WTC11 (cell line): ENCODE measurements at regions not wholly inside any gene's neighbourhood (a gene's known extent, or its start where the extent isn't known, plus 50 kb on each side); places are given as distances from the start of the nearest gene placed in this dataset.
A peak's percentile ranks its signal among the peaks of the same experiment; 100 is the strongest.

ENCODE experiments used
- ATAC-seq: fragments of 200-7000 bp; cut with Tn5 transposase; 2 replicates; pipeline ENCODE4 v1.10.0; 2021; ENCODE audit warnings: mild to moderate bottlenecking, moderate library complexity
- CTCF ChIA-PET: fragments of 300-600 bp; sonication (Branson Sonifier 250); formaldehyde crosslinking; loops from one replicate; lab custom pipeline; 2021; ENCODE audit warnings: antibody characterized with exemption; lab: Charles Lee
- POLR2A ChIA-PET: fragments of 350-600 bp; sonication (Branson Sonifier 250); formaldehyde crosslinking; loops from one replicate; lab custom pipeline; 2021; ENCODE audit warnings: antibody characterized with exemption; lab: Charles Lee
- DNase-seq: peaks from one replicate; pipeline ENCODE4 v3.0.0; 2021; ENCODE audit warnings: low spot score
- H3K27ac Mint-ChIP-seq: 2 replicates; pipeline ENCODE4 v1.8.0; 2021; ENCODE audit warnings: mixed read lengths
- H3K27me3 Mint-ChIP-seq: 2 replicates; pipeline ENCODE4 v1.8.0; 2021; ENCODE audit warnings: low read depth, mild to moderate bottlenecking, moderate library complexity, mixed read lengths
- H3K36me3 Mint-ChIP-seq: 2 replicates; pipeline ENCODE4 v1.8.0; 2021; ENCODE audit warnings: mixed read lengths
- H3K4me1 Mint-ChIP-seq: 2 replicates; pipeline ENCODE4 v1.8.0; 2022; ENCODE audit warnings: mixed read lengths
- H3K4me3 Mint-ChIP-seq: 2 replicates; pipeline ENCODE4 v1.8.0; 2021; ENCODE audit warnings: mild to moderate bottlenecking, moderate library complexity, mixed read lengths
- H3K9me3 Mint-ChIP-seq: 2 replicates; pipeline ENCODE4 v1.8.0; 2021; ENCODE audit warnings: mixed read lengths
- CREM ChIP-seq: sonication (generic); formaldehyde crosslinking; IDR thresholded peaks from 2 replicates; pipeline ENCODE4 v1.8.1; 2022; ENCODE audit warnings: mild to moderate bottlenecking, missing genetic modification reagents, moderate library complexity
- E2F4 ChIP-seq: sonication (generic); formaldehyde crosslinking; IDR thresholded peaks from 2 replicates; pipeline ENCODE4 v1.8.1; 2022; ENCODE audit warnings: low read depth, mild to moderate bottlenecking, moderate library complexity, missing genetic modification reagents, borderline replicate concordance
- ESRRA ChIP-seq: sonication (generic); formaldehyde crosslinking; IDR thresholded peaks from 2 replicates; pipeline ENCODE4 v1.8.1; 2022; ENCODE audit warnings: mild to moderate bottlenecking, missing genetic modification reagents, borderline replicate concordance
- FOXJ3 ChIP-seq: sonication (generic); formaldehyde crosslinking; IDR thresholded peaks from 2 replicates; pipeline ENCODE4 v1.9.0; 2021; ENCODE audit warnings: missing genetic modification reagents, mild to moderate bottlenecking, borderline replicate concordance
- FOXP1 ChIP-seq: sonication (generic); formaldehyde crosslinking; IDR thresholded peaks from 2 replicates; pipeline ENCODE4 v1.8.0; 2022; ENCODE audit warnings: missing genetic modification reagents, mild to moderate bottlenecking, moderate library complexity, borderline replicate concordance
- IRF1 ChIP-seq: sonication (generic); formaldehyde crosslinking; IDR thresholded peaks from 2 replicates; pipeline ENCODE4 v1.8.0; 2023; ENCODE audit warnings: missing genetic modification reagents
- KAT7 ChIP-seq: sonication (generic); formaldehyde crosslinking; IDR thresholded peaks from 2 replicates; pipeline ENCODE4 v1.8.1; 2023; ENCODE audit warnings: missing genetic modification reagents, mild to moderate bottlenecking, borderline replicate concordance
- MXD4 ChIP-seq: fragments of 250-450 bp; sonication (Bioruptor Pico); IDR thresholded peaks from 2 replicates; pipeline ENCODE4 v1.8.0; 2021; ENCODE audit warnings: mild to moderate bottlenecking, moderate library complexity, borderline replicate concordance
- MYBL2 ChIP-seq: sonication (generic); formaldehyde crosslinking; IDR thresholded peaks from 2 replicates; pipeline ENCODE4 v1.8.1; 2023; ENCODE audit warnings: mild to moderate bottlenecking, moderate library complexity, missing genetic modification reagents
- NFE2L1 ChIP-seq: sonication (generic); formaldehyde crosslinking; IDR thresholded peaks from 2 replicates; pipeline ENCODE4 v1.8.1; 2023; ENCODE audit warnings: missing genetic modification reagents
- NR3C1 ChIP-seq: sonication (generic); formaldehyde crosslinking; conservative IDR thresholded peaks from 2 replicates; pipeline ENCODE4 v1.8.1; 2023; ENCODE audit warnings: low read depth, mild to moderate bottlenecking, missing genetic modification reagents
- SMAD3 ChIP-seq: sonication (generic); formaldehyde crosslinking; IDR thresholded peaks from 2 replicates; pipeline ENCODE4 v1.8.0; 2022; ENCODE audit warnings: missing genetic modification reagents, mild to moderate bottlenecking, borderline replicate concordance
- SMAD4 ChIP-seq: sonication (generic); formaldehyde crosslinking; IDR thresholded peaks from 2 replicates; pipeline ENCODE4 v1.8.0; 2022; ENCODE audit warnings: mild to moderate bottlenecking, missing genetic modification reagents
- SP1 ChIP-seq: sonication (generic); formaldehyde crosslinking; conservative IDR thresholded peaks from 2 replicates; pipeline ENCODE4 v1.8.1; 2022; ENCODE audit warnings: missing genetic modification reagents
- TCF7 ChIP-seq: sonication (generic); formaldehyde crosslinking; IDR thresholded peaks from 2 replicates; pipeline ENCODE4 v1.8.0; 2022; ENCODE audit warnings: mild to moderate bottlenecking, low read depth, missing genetic modification reagents, moderate library complexity
- ZBTB43 ChIP-seq: sonication (generic); formaldehyde crosslinking; IDR thresholded peaks from 2 replicates; pipeline ENCODE4 v1.8.1; 2023; ENCODE audit warnings: mild to moderate bottlenecking, missing genetic modification reagents
- ZNF121 ChIP-seq: sonication (generic); formaldehyde crosslinking; IDR thresholded peaks from 2 replicates; pipeline ENCODE4 v1.8.0; 2023; ENCODE audit warnings: missing genetic modification reagents
- ZNF232 ChIP-seq: sonication (generic); formaldehyde crosslinking; IDR thresholded peaks from 2 replicates; pipeline ENCODE4 v1.8.0; 2022; ENCODE audit warnings: mild to moderate bottlenecking, missing genetic modification reagents
- ZNF281 ChIP-seq: sonication (generic); formaldehyde crosslinking; IDR thresholded peaks from 2 replicates; pipeline ENCODE4 v1.8.0; 2023; ENCODE audit warnings: mild to moderate bottlenecking, missing genetic modification reagents
- ZNF317 ChIP-seq: sonication (generic); formaldehyde crosslinking; IDR thresholded peaks from 2 replicates; pipeline ENCODE4 v1.8.1; 2023; ENCODE audit warnings: low read depth, mild to moderate bottlenecking, moderate library complexity, missing genetic modification reagents, borderline replicate concordance
- ZNF416 ChIP-seq: fragments of 250-450 bp; sonication (Bioruptor Pico); IDR thresholded peaks from 2 replicates; pipeline ENCODE4 v1.9.0; 2021; ENCODE audit warnings: mild to moderate bottlenecking, inconsistent platforms
- ZNF512 ChIP-seq: sonication (generic); formaldehyde crosslinking; IDR thresholded peaks from 2 replicates; pipeline ENCODE4 v1.8.1; 2022; ENCODE audit warnings: missing genetic modification reagents, borderline replicate concordance
- ZNF671 ChIP-seq: fragments of 250-450 bp; sonication (Bioruptor Pico); IDR thresholded peaks from 2 replicates; pipeline ENCODE4 v1.8.0; 2021; ENCODE audit warnings: mild to moderate bottlenecking
- ZSCAN18 ChIP-seq: fragments of 250-450 bp; sonication (Bioruptor Pico); IDR thresholded peaks from 2 replicates; pipeline ENCODE4 v2.1.2; 2022; ENCODE audit warnings: mild to moderate bottlenecking, moderate library complexity

- TF ChIP-seq ZNF512 (no peak), ESRRA (CRISPR knock-in tag) (no peak)
These were observed 147.3 kb upstream of the TMEM196 start (continued) for GRCh38 chr7:19920705-19921104.

GRCh38 chr7:19920166-19920565, 146.7 kb upstream of the TMEM196 start:
- CTCF ChIA-PET: interaction anchor here (0.9 kb wide), 2 partner anchors 166 to 206 kb away, joined by 3 read pairs; no protein-coding TSS in a partner anchor
- ATAC-seq: no peak
- Mint-ChIP-seq H3K9me3 (no peaks in the 10 kb centered on the region), H3K36me3 (peaks cover 9% of the 10 kb centered on the region), H3K4me3 (no peak overlapping the region), H3K27me3 (no peaks in the 10 kb centered on the region), H3K4me1 (peaks cover 22% of the 10 kb centered on the region), H3K27ac (peak overlapping the region; percentile 24; the same call in 1 of the 2 replicates)
- POLR2A ChIA-PET: no interaction called here
- TF ChIP-seq ZNF232 (CRISPR knock-in tag): no peak
- TF ChIP-seq MXD4 (CRISPR knock-in tag): no peak
- no peak for TF ChIP-seq ZNF416 (CRISPR knock-in tag)
- no peak for TF ChIP-seq IRF1 (CRISPR knock-in tag)
- TF ChIP-seq TCF7 (CRISPR knock-in tag): no peak
- TF ChIP-seq ZSCAN18 (CRISPR knock-in tag): no peak
- no peak for TF ChIP-seq NFE2L1 (CRISPR knock-in tag)
- no peak for TF ChIP-seq CREM
- TF ChIP-seq SMAD3 (CRISPR knock-in tag): no peak
- DNase-seq: no peak

- Mint-ChIP-seq H3K9me3 (no peaks in the 10 kb centered on the region), H3K27ac (peak overlapping the region; percentile 24; the same call in 1 of the 2 replicates), H3K4me1 (peaks cover 22% of the 10 kb centered on the region), H3K4me3 (no peak overlapping the region), H3K27me3 (no peaks in the 10 kb centered on the region), H3K36me3 (peaks cover 9% of the 10 kb centered on the region)
- ChIA-PET CTCF (interaction anchor here (0.9 kb wide), 2 partner anchors 165 to 205 kb away, joined by 3 read pairs; no protein-coding TSS in a partner anchor), POLR2A (no interaction called here)
- ATAC-seq (no peak), DNase-seq (no peak)
- TF ChIP-seq SP1 (no peak), SMAD4 (no peak), ZNF281 (CRISPR knock-in tag) (no peak), FOXJ3 (CRISPR knock-in tag) (no peak), ZNF317 (no peak), E2F4 (CRISPR knock-in tag) (no peak), ZNF416 (CRISPR knock-in tag) (no peak), FOXP1 (CRISPR knock-in tag) (no peak), MYBL2 (CRISPR knock-in tag) (no peak), ZNF671 (no peak), KAT7 (CRISPR knock-in tag) (no peak), ZNF121 (CRISPR knock-in tag) (no peak), CREM (no peak), ZBTB43 (no peak), NR3C1 (no peak)
These were observed 146.1 kb upstream of the TMEM196 start for GRCh38 chr7:19919261-19920095.
